ENCODE measurements at regions not wholly inside any gene's neighbourhood (a gene's known extent, or its start where the extent isn't known, plus 50 kb on each side); places are given as distances from the start of the nearest gene placed in this dataset.

- TF ChIP-seq JUND (IDR thresholded peaks at IDR 0.05) (no peak), RAD21 (IDR thresholded peaks at IDR 0.05; ENCODE audit: low read length) (no peak), REST (IDR thresholded peaks at IDR 0.05; ENCODE audit: low read depth, low read length) (no peak)
Measured at GRCh38 chr2:212682937-212683336, 144.3 kb upstream of the ERBB4 start.
